OCI-LY1 (cell line): ENCODE measurements at regions not wholly inside any gene's neighbourhood (a gene's known extent, or its start where the extent isn't known, plus 50 kb on each side); places are given as distances from the start of the nearest gene placed in this dataset.

Experiments
- CTCF ChIP-seq: fragments of 200-600 bp; sonication (generic), shearing (Covaris generic); IDR thresholded peaks from 2 replicates; pipeline ENCODE4 v1.5.1; 2017; ENCODE audit warnings: mild to moderate bottlenecking, antibody characterized with exemption, low read length, moderate library complexity, mixed read lengths
- EZH2 ChIP-seq: fragments of 200-600 bp; sonication (generic), shearing (Covaris generic); IDR thresholded peaks from 2 replicates; pipeline ENCODE4 v1.8.0; 2017; ENCODE audit warnings: borderline replicate concordance, mixed run types, mild to moderate bottlenecking, antibody characterized with exemption, low read length, moderate library complexity, mixed read lengths

GRCh38 chr1:57916041-57916440, 492.2 kb upstream of the DAB1 start:
- TF ChIP-seq CTCF (no peak), EZH2 (no peak)
